GM23338 (cell line): ENCODE measurements at regions not wholly inside any gene's neighbourhood (a gene's known extent, or its start where the extent isn't known, plus 50 kb on each side); places are given as distances from the start of the nearest gene placed in this dataset.

Source experiments
- STAT1 ChIP-seq: IDR thresholded peaks from one replicate; pipeline ENCODE4 v1.6.1; 2016; ENCODE audit warnings: antibody characterized with exemption; ENCODE audit not compliant: unreplicated experiment
- TF ChIP-seq, protein P1 (sequence below), 2 experiments: fragments of 200-600 bp in 1 of 2; sonication (generic) in 1 of 2; conservative IDR thresholded peaks; 2 replicates each; pipeline versions ENCODE4 v1.5.1 to v1.6.1; 2016 to 2017; ENCODE audit warnings: antibody characterized with exemption in 2 of 2, low read depth in 2 of 2, mild to moderate bottlenecking in 2 of 2, moderate library complexity in 1 of 2

DNA sequence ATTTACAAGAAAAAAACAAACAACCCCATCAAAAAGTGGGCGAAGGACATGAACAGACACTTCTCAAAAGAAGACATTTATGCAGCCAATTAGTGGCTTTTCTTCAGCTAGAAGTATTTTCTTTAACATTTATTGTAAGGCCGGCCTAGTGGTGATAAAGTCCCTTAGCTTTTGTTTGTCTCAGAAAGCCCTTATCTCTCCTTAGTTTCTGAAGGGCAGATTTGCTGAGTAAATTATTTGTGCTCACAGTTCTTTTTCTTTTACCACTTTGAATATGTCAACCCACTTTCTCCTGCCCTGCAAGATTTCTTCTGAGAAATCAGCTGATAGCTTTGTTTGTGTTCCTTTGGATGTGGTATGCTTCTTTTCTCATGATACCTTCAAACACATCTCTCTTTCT is 344.0 kb upstream of the SYNCRIP start:
- TF ChIP-seq, protein P1, sequence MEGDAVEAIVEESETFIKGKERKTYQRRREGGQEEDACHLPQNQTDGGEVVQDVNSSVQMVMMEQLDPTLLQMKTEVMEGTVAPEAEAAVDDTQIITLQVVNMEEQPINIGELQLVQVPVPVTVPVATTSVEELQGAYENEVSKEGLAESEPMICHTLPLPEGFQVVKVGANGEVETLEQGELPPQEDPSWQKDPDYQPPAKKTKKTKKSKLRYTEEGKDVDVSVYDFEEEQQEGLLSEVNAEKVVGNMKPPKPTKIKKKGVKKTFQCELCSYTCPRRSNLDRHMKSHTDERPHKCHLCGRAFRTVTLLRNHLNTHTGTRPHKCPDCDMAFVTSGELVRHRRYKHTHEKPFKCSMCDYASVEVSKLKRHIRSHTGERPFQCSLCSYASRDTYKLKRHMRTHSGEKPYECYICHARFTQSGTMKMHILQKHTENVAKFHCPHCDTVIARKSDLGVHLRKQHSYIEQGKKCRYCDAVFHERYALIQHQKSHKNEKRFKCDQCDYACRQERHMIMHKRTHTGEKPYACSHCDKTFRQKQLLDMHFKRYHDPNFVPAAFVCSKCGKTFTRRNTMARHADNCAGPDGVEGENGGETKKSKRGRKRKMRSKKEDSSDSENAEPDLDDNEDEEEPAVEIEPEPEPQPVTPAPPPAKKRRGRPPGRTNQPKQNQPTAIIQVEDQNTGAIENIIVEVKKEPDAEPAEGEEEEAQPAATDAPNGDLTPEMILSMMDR (conservative IDR thresholded peaks at IDR 0.05; ENCODE audit: low read depth in 2 of 2), result no peak
- TF ChIP-seq STAT1, result no peak
